ENCODE measurements at regions not wholly inside any gene's neighbourhood (a gene's known extent, or its start where the extent isn't known, plus 50 kb on each side); places are given as distances from the start of the nearest gene placed in this dataset.

DNA sequence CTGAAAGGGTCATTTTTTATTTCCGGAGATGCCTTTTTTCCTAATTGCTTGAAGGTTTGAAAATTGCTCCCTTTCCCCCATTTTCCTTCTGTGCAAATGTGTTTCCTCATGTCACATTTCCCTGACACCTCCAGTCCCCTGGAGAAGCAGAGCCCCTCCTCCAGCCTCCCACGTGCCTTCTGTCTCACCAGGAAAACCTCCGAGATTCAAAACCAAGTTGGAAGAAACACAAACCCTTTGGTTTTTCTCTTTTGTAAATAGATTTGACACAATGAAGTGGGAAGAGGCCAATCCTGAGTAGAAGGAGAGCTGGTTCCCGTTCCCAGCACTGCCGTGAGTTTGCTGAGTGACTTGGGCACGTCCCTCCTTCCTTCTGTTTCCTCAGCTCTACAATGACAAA, 125.4 kb upstream of the MYCN start:
- no peak for TF ChIP-seq FOSL2 (IDR thresholded peaks at IDR 0.05)
- no peak for TF ChIP-seq FOSL2 (CRISPR knock-in tag; IDR thresholded peaks at IDR 0.05)
- TF ChIP-seq, protein P1, sequence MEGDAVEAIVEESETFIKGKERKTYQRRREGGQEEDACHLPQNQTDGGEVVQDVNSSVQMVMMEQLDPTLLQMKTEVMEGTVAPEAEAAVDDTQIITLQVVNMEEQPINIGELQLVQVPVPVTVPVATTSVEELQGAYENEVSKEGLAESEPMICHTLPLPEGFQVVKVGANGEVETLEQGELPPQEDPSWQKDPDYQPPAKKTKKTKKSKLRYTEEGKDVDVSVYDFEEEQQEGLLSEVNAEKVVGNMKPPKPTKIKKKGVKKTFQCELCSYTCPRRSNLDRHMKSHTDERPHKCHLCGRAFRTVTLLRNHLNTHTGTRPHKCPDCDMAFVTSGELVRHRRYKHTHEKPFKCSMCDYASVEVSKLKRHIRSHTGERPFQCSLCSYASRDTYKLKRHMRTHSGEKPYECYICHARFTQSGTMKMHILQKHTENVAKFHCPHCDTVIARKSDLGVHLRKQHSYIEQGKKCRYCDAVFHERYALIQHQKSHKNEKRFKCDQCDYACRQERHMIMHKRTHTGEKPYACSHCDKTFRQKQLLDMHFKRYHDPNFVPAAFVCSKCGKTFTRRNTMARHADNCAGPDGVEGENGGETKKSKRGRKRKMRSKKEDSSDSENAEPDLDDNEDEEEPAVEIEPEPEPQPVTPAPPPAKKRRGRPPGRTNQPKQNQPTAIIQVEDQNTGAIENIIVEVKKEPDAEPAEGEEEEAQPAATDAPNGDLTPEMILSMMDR (IDR thresholded peaks at IDR 0.05), result no peak
- TF ChIP-seq, protein P2, sequence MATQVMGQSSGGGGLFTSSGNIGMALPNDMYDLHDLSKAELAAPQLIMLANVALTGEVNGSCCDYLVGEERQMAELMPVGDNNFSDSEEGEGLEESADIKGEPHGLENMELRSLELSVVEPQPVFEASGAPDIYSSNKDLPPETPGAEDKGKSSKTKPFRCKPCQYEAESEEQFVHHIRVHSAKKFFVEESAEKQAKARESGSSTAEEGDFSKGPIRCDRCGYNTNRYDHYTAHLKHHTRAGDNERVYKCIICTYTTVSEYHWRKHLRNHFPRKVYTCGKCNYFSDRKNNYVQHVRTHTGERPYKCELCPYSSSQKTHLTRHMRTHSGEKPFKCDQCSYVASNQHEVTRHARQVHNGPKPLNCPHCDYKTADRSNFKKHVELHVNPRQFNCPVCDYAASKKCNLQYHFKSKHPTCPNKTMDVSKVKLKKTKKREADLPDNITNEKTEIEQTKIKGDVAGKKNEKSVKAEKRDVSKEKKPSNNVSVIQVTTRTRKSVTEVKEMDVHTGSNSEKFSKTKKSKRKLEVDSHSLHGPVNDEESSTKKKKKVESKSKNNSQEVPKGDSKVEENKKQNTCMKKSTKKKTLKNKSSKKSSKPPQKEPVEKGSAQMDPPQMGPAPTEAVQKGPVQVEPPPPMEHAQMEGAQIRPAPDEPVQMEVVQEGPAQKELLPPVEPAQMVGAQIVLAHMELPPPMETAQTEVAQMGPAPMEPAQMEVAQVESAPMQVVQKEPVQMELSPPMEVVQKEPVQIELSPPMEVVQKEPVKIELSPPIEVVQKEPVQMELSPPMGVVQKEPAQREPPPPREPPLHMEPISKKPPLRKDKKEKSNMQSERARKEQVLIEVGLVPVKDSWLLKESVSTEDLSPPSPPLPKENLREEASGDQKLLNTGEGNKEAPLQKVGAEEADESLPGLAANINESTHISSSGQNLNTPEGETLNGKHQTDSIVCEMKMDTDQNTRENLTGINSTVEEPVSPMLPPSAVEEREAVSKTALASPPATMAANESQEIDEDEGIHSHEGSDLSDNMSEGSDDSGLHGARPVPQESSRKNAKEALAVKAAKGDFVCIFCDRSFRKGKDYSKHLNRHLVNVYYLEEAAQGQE (IDR thresholded peaks at IDR 0.05), result no peak
- no peak for TF ChIP-seq RFX5 (IDR thresholded peaks at IDR 0.05)

All from A549 (cell line).